ENCODE measurements at regions not wholly inside any gene's neighbourhood (a gene's known extent, or its start where the extent isn't known, plus 50 kb on each side); places are given as distances from the start of the nearest gene placed in this dataset.

DNA sequence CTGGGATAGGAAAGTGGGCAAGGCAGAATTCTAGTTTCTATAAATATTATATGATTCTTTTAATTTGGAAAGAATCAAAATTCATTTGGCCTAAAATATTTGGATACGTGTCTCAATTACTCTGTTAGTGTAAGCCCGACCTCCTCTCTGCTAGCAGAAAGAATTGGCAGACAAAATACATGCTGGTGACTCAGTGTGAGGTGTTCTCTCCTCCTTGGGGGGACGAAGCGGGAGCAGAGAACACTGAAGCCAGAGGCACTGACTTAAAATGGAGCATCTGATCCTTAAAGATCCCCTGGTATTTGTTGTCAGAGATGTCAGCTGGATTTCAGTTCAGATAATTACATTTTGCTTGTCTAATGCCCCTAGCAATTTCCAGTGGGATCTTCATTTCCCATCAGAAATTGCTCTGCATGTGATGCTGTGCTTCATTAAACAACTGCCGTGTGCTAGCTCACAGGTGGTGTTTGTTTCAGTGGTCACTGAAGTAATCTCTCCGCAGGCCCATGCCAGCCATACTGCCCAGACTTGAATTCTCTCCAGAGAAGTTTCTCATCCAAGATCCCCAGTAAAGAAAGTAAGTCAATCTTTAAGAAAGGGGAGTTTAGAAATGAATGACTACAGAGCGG, 188.7 kb upstream of the TLL1 start:
- Histone ChIP-seq H3K9me3 (ENCODE audit: control insufficient read depth in 1 of 2, insufficient read depth in 1 of 2, low read depth in 1 of 2, low read length in 2 of 2) (no peaks in the 10 kb centered on the region), H3K4me1 (ENCODE audit: control insufficient read depth in 1 of 2, insufficient read depth in 2 of 2, low read length in 2 of 2) (no peaks in the 10 kb centered on the region), H3K27ac (ENCODE audit: low read depth, low read length) (no peak overlapping the region), H3K79me2 (ENCODE audit: insufficient read depth, low read length) (no peaks in the 10 kb centered on the region), H3K36me3 (ENCODE audit: control insufficient read depth in 1 of 2, insufficient read depth in 2 of 2, low read length in 2 of 2) (no peaks in the 10 kb centered on the region), H3K4me3 (replicated peaks in 1 of 2; ENCODE audit: low read depth in 1 of 2, low read length in 2 of 2) (no peak overlapping the region), H3K4me2 (ENCODE audit: low read length) (no peak overlapping the region), H3K9me2 (ENCODE audit: insufficient read depth) (no peaks in the 10 kb centered on the region), H3K27me3 (ENCODE audit: insufficient read depth, low read length) (no peaks in the 10 kb centered on the region), H4K20me1 (ENCODE audit: insufficient read depth) (no peaks in the 10 kb centered on the region), H2AFZ (ENCODE audit: low read depth, low read length, poor library complexity, severe bottlenecking) (no peak overlapping the region), H3K9ac (ENCODE audit: low read length) (no peak overlapping the region)
- DNase-seq (ENCODE audit: low read depth, low spot score) (no peak), ATAC-seq (no peak)
- intact Hi-C loops (cut with micrococcal nuclease) = no loop called here
- POLR2A ChIA-PET = no interaction called here
- CTCF ChIA-PET = no interaction called here
- RAD21 ChIA-PET (ENCODE audit: low non-redundant PET in 1 of 2, low total read pairs in 2 of 2, uncharacterized antibody in 2 of 2, unreplicated experiment in 2 of 2) = no interaction called here
- TF ChIP-seq FOSL1 (IDR thresholded peaks at IDR 0.05; ENCODE audit: low read depth) (0 out of 2 replicates have a peak, but pooled peaks have one; percentile 14), CEBPB (IDR thresholded peaks at IDR 0.05; ENCODE audit: low read depth) (no peak), YY1 (IDR thresholded peaks at IDR 0.05; ENCODE audit: extremely low read depth, insufficient replicate concordance, low read depth, low read length) (no peak), JUND (IDR thresholded peaks at IDR 0.05) (no peak)
- no TSS peak for BruUV-seq (replicated peaks)

- no TSS peak for BruUV-seq (replicated peaks)
- ChIA-PET CTCF (no interaction called here), POLR2A (no interaction called here), RAD21 (ENCODE audit: low non-redundant PET in 1 of 2, low total read pairs in 2 of 2, uncharacterized antibody in 2 of 2, unreplicated experiment in 2 of 2) (no interaction called here)
- Histone ChIP-seq H3K9me2 (ENCODE audit: insufficient read depth) (no peaks in the 10 kb centered on the region), H3K4me3 (replicated peaks in 1 of 2; ENCODE audit: low read depth in 1 of 2, low read length in 2 of 2) (no peak overlapping the region), H3K27me3 (ENCODE audit: insufficient read depth, low read length) (no peaks in the 10 kb centered on the region), H3K36me3 (ENCODE audit: control insufficient read depth in 1 of 2, insufficient read depth in 2 of 2, low read length in 2 of 2) (no peaks in the 10 kb centered on the region), H4K20me1 (ENCODE audit: insufficient read depth) (no peaks in the 10 kb centered on the region), H3K9ac (ENCODE audit: low read length) (no peak overlapping the region), H3K27ac (ENCODE audit: low read depth, low read length) (no peak overlapping the region), H3K79me2 (ENCODE audit: insufficient read depth, low read length) (no peaks in the 10 kb centered on the region), H3K4me2 (ENCODE audit: low read length) (no peak overlapping the region), H3K9me3 (ENCODE audit: control insufficient read depth in 1 of 2, insufficient read depth in 1 of 2, low read depth in 1 of 2, low read length in 2 of 2) (no peaks in the 10 kb centered on the region), H2AFZ (ENCODE audit: low read depth, low read length, poor library complexity, severe bottlenecking) (no peak overlapping the region), H3K4me1 (ENCODE audit: control insufficient read depth in 1 of 2, insufficient read depth in 2 of 2, low read length in 2 of 2) (no peaks in the 10 kb centered on the region)
- DNase-seq (ENCODE audit: low read depth, low spot score) (no peak), ATAC-seq (no peak)
- TF ChIP-seq SIN3A (IDR thresholded peaks at IDR 0.05; ENCODE audit: low read depth) = no peak
- intact Hi-C loops (cut with micrococcal nuclease) = no loop called here
Observed at GRCh38 chr4:165686756-165687155, 186.3 kb upstream of the TLL1 start.
